DMS79 treated with DMSO at 0.1 percent for 48 hours (cell line): ENCODE measurements at regions not wholly inside any gene's neighbourhood (a gene's known extent, or its start where the extent isn't known, plus 50 kb on each side); places are given as distances from the start of the nearest gene placed in this dataset.
"Not testable (repeated sequence)": the region's sequence is repeated elsewhere in the genome, so short reads cannot be mapped to it uniquely, and the experiment has no call there.

Experiments
- DNase-seq: peaks from one replicate; lab custom pipeline; 2025; lab: John Stamatoyannopoulos, UW

GRCh38 chr4:57182132-57182874 is 72.1 kb upstream of the IGFBP7 start:
- DNase-seq, result no peak

- DNase-seq, result not testable (repeated sequence)
Observed at GRCh38 chr4:57173136-57173535, 63.0 kb upstream of the IGFBP7 start.

- no peak for DNase-seq
Observed at GRCh38 chr4:57172065-57172464, 61.9 kb upstream of the IGFBP7 start.

- no peak for DNase-seq
Observed at GRCh38 chr4:57168982-57169381, 58.8 kb upstream of the IGFBP7 start.

GRCh38 chr4:57163530-57164459 is 53.6 kb upstream of the IGFBP7 start:
- peak; percentile 84 for DNase-seq

GRCh38 chr4:57162499-57163019 is 52.4 kb upstream of the IGFBP7 start:
- no peak for DNase-seq
